ENCODE measurements at regions not wholly inside any gene's neighbourhood (a gene's known extent, or its start where the extent isn't known, plus 50 kb on each side); places are given as distances from the start of the nearest gene placed in this dataset.

DNA sequence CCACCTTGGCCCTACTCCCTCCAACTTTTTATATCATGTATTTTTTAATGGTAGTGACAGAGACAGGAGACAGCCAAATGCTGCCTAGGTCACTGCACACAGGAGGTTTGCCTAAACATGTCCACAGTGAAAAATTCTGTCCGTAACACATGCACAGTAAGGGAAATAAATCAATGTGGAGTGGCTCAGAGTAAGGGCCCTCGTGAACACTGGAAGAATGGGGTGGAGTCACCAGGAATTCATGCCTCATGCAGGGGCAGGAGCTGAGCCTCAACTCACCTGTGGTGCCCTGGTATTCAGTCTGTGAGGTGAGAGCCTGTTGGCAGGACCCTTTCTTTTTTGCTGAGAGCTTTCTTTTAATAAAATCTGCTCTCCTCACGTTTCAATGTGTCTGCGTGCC, 289.1 kb downstream of the TGFB2 start:
- POLR2A ChIA-PET, result no interaction called here
- ATAC-seq (no peak), FAIRE-seq (no peak), DNase-seq (ENCODE audit: low read depth in 1 of 2, low spot score in 1 of 2) (no peak)
- Histone ChIP-seq H3K27ac (peak overlapping the region in 1 of 2 experiments; percentile 6; a peak in 1 of 6 replicates), H3K9me3 (peaks cover 21% of the 10 kb centered on the region; the same call in 2 of the 3 replicates), H3K4me1 (no peaks in the 10 kb centered on the region), H3K4me2 (no peak overlapping the region), H3K4me3 (no peak overlapping the region)
- 78% methylated on average over 4 of the region's 4 CpGs for WGBS (ENCODE audit: missing lambda C conversion rate)
- CTCF ChIA-PET, result no interaction called here
- TF ChIP-seq FOSB (CRISPR knock-in tag; IDR thresholded peaks at IDR 0.05) (no peak), MYC (IDR thresholded peaks at IDR 0.05; ENCODE audit: borderline replicate concordance, low read length) (no peak), ELK1 (IDR thresholded peaks at IDR 0.05; ENCODE audit: low read depth, low read length) (no peak), RAD21 (conservative IDR thresholded peaks at IDR 0.05 in 1 of 2, IDR thresholded peaks at IDR 0.05 in 1 of 2) (no peak)
- TF ChIP-seq, protein P1, sequence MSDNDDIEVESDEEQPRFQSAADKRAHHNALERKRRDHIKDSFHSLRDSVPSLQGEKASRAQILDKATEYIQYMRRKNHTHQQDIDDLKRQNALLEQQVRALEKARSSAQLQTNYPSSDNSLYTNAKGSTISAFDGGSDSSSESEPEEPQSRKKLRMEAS (IDR thresholded peaks at IDR 0.05), result no peak

DNA sequence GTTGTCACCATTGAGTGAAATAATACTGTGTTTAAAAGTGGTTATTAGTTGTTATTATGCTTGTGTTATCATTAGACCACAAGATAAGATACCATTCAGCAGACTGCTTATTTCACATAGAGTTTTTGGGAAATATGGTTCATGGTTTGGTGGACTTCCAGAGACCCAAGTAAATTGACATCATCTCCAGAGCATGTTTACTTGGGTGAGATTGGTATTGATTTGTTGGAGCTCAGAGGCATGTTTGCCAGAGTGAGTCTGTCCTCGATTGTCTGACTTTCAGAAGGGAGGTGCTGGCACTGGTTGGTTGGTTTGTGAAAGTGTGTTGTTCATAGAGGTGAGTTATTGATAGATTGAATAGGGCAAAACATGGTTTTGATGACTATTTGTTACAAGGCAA, 291.4 kb downstream of the TGFB2 start:
- no peak for DNase-seq (ENCODE audit: low read depth in 1 of 2, low spot score in 1 of 2)
- H3K4me1 ChIP-seq, result peaks cover 1% of the 10 kb centered on the region; the same call in 1 of the 3 replicates
- no peak for ATAC-seq
- TF ChIP-seq GATA3 (IDR thresholded peaks at IDR 0.05; ENCODE audit: borderline replicate concordance) (no peak), KDM1A (IDR thresholded peaks at IDR 0.05; ENCODE audit: low read depth) (no peak), EHMT2 (IDR thresholded peaks at IDR 0.05; ENCODE audit: low read depth) (no peak), TP53 (CRISPR knock-in tag; IDR thresholded peaks at IDR 0.05) (no peak), CBX8 (IDR thresholded peaks at IDR 0.05) (no peak), HDAC2 (IDR thresholded peaks at IDR 0.05) (no peak), RCOR1 (IDR thresholded peaks at IDR 0.05; ENCODE audit: low read depth, low read length) (no peak), FOSB (CRISPR knock-in tag; IDR thresholded peaks at IDR 0.05) (no peak), HMGXB4 (CRISPR knock-in tag; IDR thresholded peaks at IDR 0.05; ENCODE audit: borderline replicate concordance) (no peak)
- TF ChIP-seq, protein P2, sequence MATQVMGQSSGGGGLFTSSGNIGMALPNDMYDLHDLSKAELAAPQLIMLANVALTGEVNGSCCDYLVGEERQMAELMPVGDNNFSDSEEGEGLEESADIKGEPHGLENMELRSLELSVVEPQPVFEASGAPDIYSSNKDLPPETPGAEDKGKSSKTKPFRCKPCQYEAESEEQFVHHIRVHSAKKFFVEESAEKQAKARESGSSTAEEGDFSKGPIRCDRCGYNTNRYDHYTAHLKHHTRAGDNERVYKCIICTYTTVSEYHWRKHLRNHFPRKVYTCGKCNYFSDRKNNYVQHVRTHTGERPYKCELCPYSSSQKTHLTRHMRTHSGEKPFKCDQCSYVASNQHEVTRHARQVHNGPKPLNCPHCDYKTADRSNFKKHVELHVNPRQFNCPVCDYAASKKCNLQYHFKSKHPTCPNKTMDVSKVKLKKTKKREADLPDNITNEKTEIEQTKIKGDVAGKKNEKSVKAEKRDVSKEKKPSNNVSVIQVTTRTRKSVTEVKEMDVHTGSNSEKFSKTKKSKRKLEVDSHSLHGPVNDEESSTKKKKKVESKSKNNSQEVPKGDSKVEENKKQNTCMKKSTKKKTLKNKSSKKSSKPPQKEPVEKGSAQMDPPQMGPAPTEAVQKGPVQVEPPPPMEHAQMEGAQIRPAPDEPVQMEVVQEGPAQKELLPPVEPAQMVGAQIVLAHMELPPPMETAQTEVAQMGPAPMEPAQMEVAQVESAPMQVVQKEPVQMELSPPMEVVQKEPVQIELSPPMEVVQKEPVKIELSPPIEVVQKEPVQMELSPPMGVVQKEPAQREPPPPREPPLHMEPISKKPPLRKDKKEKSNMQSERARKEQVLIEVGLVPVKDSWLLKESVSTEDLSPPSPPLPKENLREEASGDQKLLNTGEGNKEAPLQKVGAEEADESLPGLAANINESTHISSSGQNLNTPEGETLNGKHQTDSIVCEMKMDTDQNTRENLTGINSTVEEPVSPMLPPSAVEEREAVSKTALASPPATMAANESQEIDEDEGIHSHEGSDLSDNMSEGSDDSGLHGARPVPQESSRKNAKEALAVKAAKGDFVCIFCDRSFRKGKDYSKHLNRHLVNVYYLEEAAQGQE (IDR thresholded peaks at IDR 0.05), result no peak
- H3K9me3 ChIP-seq, result peaks cover 11% of the 10 kb centered on the region; the same call in 1 of the 3 replicates
- ChIA-PET CTCF (interaction anchor here (0.5 kb wide), 1 partner anchor 252 kb away, joined by 3 read pairs; no protein-coding TSS in a partner anchor), POLR2A (no interaction called here)
- WGBS (ENCODE audit: missing lambda C conversion rate), result 80% methylated on average over 1 of the region's 1 CpG
- no peak for FAIRE-seq
- H3K4me2 ChIP-seq, result no peak overlapping the region
- H3K4me3 ChIP-seq, result no peak overlapping the region
- H3K27ac ChIP-seq, result no peak overlapping the region

- Histone ChIP-seq H3K4me1 (peaks cover 11% of the 10 kb centered on the region; the same call in 2 of the 3 replicates), H3K4me3 (no peak overlapping the region), H3K4me2 (no peak overlapping the region), H3K27ac (peak overlapping the region in 1 of 2 experiments; percentile 12; a peak in 1 of 6 replicates), H3K9me3 (no peaks in the 10 kb centered on the region)
- peak; percentile 13 for FAIRE-seq
- ChIA-PET CTCF (no interaction called here), POLR2A (no interaction called here)
- no peak for ATAC-seq
- WGBS (ENCODE audit: missing lambda C conversion rate), result 90% methylated on average over 3 of the region's 3 CpGs
- no peak for DNase-seq (ENCODE audit: low read depth in 1 of 2, low spot score in 1 of 2)
- TF ChIP-seq CBX2 (IDR thresholded peaks at IDR 0.05; ENCODE audit: borderline replicate concordance, low read depth) (no peak), JUN (IDR thresholded peaks at IDR 0.05) (no peak)
These were observed 295.0 kb downstream of the TGFB2 start for GRCh38 chr1:218640173-218640572.
